Neural cell (in vitro differentiated cells): ENCODE measurements at regions not wholly inside any gene's neighbourhood (a gene's known extent, or its start where the extent isn't known, plus 50 kb on each side); places are given as distances from the start of the nearest gene placed in this dataset.

Experiments used
- H2AFZ ChIP-seq: fragments of 200-600, 300-800 bp; sonication (generic), shearing (Covaris generic); 2 replicates; pipeline ENCODE4 v1.6.0; 2014; ENCODE audit warnings: low read depth, mild to moderate bottlenecking, antibody characterized with exemption, low read length, moderate library complexity
- H3F3A ChIP-seq: fragments of 200-600 bp; shearing (Covaris generic); 2 replicates; pipeline ENCODE4 v1.6.1; 2016; ENCODE audit warnings: mild to moderate bottlenecking, moderate library complexity, mixed read lengths, antibody characterized with exemption, low read length; ENCODE audit not compliant: insufficient read depth, poor library complexity, severe bottlenecking
- H3K27ac ChIP-seq: fragments of 200-600, 300-800 bp; sonication (generic), shearing (Covaris generic); 2 replicates; pipeline ENCODE4 v1.5.1; 2014; ENCODE audit warnings: mild to moderate bottlenecking, low read length, moderate library complexity
- H3K27me3 ChIP-seq: fragments of 300-800, 200-600 bp; sonication (generic), shearing (Covaris generic); 2 replicates; pipeline ENCODE4 v1.6.0; 2014; ENCODE audit warnings: mild to moderate bottlenecking, low read depth, low read length, moderate library complexity; ENCODE audit not compliant: insufficient read depth
- H3K36me3 ChIP-seq: fragments of 300-800, 200-600 bp; sonication (generic), shearing (Covaris generic); 2 replicates; pipeline ENCODE4 v1.5.1; 2014; ENCODE audit warnings: mild to moderate bottlenecking, antibody characterized with exemption, low read length, moderate library complexity; ENCODE audit not compliant: insufficient read depth
- H3K4me2 ChIP-seq: fragments of 300-800, 200-600 bp; sonication (generic), shearing (Covaris generic); 2 replicates; pipeline ENCODE4 v1.6.0; 2014; ENCODE audit warnings: mild to moderate bottlenecking, low read length
- H3K4me3 ChIP-seq: fragments of 300-800, 200-600 bp; sonication (generic), shearing (Covaris generic); 2 replicates; pipeline ENCODE4 v1.5.1; 2014; ENCODE audit warnings: mild to moderate bottlenecking, low read length, moderate library complexity
- H3K79me2 ChIP-seq: fragments of 200-600 bp; shearing (Covaris generic); replicated peaks from 2 replicates; pipeline ENCODE4 v1.6.0; 2014; ENCODE audit warnings: mild to moderate bottlenecking, low read length, moderate library complexity; ENCODE audit not compliant: insufficient read depth
- H3K9ac ChIP-seq: fragments of 300-800, 200-600 bp; sonication (generic), shearing (Covaris generic); 2 replicates; pipeline ENCODE4 v1.6.1; 2016; ENCODE audit warnings: mild to moderate bottlenecking, low read length, mixed read lengths
- H3K9me2 ChIP-seq: fragments of 200-600 bp; shearing (Covaris generic); 2 replicates; pipeline ENCODE4 v1.6.1; 2016; ENCODE audit warnings: mild to moderate bottlenecking, low read length, mixed read lengths; ENCODE audit not compliant: insufficient read depth
- H3K9me3 ChIP-seq: fragments of 200-600, 300-800 bp; sonication (generic), shearing (Covaris generic); 2 replicates; pipeline ENCODE4 v1.6.1; 2016; ENCODE audit warnings: mild to moderate bottlenecking, mixed run types, low read length, moderate library complexity, mixed read lengths
- H4K20me1 ChIP-seq: fragments of 200-600 bp; shearing (Covaris generic); 2 replicates; pipeline ENCODE4 v1.6.1; 2016; ENCODE audit warnings: mild to moderate bottlenecking, mixed run types; ENCODE audit not compliant: insufficient read depth
- EP300 ChIP-seq: fragments of 450-650 bp; conservative IDR thresholded peaks from 2 replicates; pipeline ENCODE4 v1.6.1; 2014; ENCODE audit warnings: antibody characterized with exemption, mild to moderate bottlenecking, moderate library complexity; ENCODE audit not compliant: poor library complexity, severe bottlenecking
- EZH2 ChIP-seq: fragments of 200-600, 300-800 bp; shearing (Covaris generic), sonication (generic); IDR thresholded peaks from 2 replicates; pipeline ENCODE4 v1.6.1; 2014; ENCODE audit warnings: antibody characterized with exemption, low read length, borderline replicate concordance, mild to moderate bottlenecking; ENCODE audit not compliant: insufficient read depth, poor library complexity, severe bottlenecking
- MXI1 ChIP-seq: fragments of 450-650 bp; conservative IDR thresholded peaks from 2 replicates; pipeline ENCODE4 v1.6.1; 2014; ENCODE audit warnings: antibody characterized with exemption, mild to moderate bottlenecking; ENCODE audit not compliant: poor library complexity, severe bottlenecking
- POLR2AphosphoS5 ChIP-seq: IDR thresholded peaks from 2 replicates; pipeline ENCODE4 v1.6.1; 2012
- RAD21 ChIP-seq: fragments of 450-650 bp; conservative IDR thresholded peaks from 2 replicates; pipeline ENCODE4 v1.6.1; 2014; ENCODE audit warnings: antibody characterized with exemption, mild to moderate bottlenecking, moderate library complexity
- SMC3 ChIP-seq: fragments of 450-650 bp; conservative IDR thresholded peaks from 2 replicates; pipeline ENCODE4 v1.6.1; 2014; ENCODE audit warnings: antibody characterized with exemption, mild to moderate bottlenecking, moderate library complexity; ENCODE audit not compliant: poor library complexity
- TAF1 ChIP-seq: IDR thresholded peaks from 2 replicates; pipeline ENCODE4 v1.6.1; 2012; ENCODE audit warnings: low read depth
- TF ChIP-seq, protein P1 (sequence below): IDR thresholded peaks from 2 replicates; pipeline ENCODE4 v1.6.1; 2012; ENCODE audit warnings: borderline replicate concordance
- TF ChIP-seq, protein P2 (sequence below): fragments of 450-650 bp; IDR thresholded peaks from 2 replicates; pipeline ENCODE4 v1.5.1; 2014; ENCODE audit warnings: antibody characterized with exemption, mild to moderate bottlenecking, moderate library complexity; ENCODE audit not compliant: poor library complexity, severe bottlenecking

DNA sequence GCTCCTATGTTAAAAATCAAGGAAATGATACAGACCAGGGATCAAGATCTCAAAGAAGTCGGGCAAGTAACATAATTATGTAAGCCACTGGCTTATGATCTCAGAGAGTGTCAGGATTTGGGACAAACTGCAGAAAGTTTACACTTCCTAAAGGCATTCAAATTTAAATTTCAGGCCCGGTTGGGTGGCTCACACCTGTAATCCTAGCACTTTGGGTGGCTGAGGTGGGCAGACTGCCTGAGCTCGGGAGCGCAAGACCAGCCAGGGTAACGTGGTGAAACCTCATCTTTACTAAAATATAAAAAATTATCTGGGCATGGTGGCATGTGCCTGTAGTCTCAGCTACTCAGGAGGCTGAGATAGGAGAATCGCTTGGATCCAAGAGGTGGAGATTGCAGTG lies 124.4 kb upstream of the UBE2E2 start:
- Histone ChIP-seq H4K20me1 (no peaks in the 10 kb centered on the region), H3K9ac (no peak overlapping the region), H3K4me2 (no peak overlapping the region), H3K79me2 (no peaks in the 10 kb centered on the region), H3K9me3 (no peaks in the 10 kb centered on the region), H3K27me3 (no peaks in the 10 kb centered on the region), H3K27ac (no peak overlapping the region), H3K4me3 (no peak overlapping the region), H3K36me3 (no peaks in the 10 kb centered on the region), H2AFZ (no peak overlapping the region), H3F3A (no peaks in the 10 kb centered on the region), H3K9me2 (no peaks in the 10 kb centered on the region)
- TF ChIP-seq EP300 (no peak), SMC3 (no peak), POLR2AphosphoS5 (no peak), EZH2 (no peak), MXI1 (no peak), TAF1 (no peak), RAD21 (no peak)
- TF ChIP-seq, protein P1, sequence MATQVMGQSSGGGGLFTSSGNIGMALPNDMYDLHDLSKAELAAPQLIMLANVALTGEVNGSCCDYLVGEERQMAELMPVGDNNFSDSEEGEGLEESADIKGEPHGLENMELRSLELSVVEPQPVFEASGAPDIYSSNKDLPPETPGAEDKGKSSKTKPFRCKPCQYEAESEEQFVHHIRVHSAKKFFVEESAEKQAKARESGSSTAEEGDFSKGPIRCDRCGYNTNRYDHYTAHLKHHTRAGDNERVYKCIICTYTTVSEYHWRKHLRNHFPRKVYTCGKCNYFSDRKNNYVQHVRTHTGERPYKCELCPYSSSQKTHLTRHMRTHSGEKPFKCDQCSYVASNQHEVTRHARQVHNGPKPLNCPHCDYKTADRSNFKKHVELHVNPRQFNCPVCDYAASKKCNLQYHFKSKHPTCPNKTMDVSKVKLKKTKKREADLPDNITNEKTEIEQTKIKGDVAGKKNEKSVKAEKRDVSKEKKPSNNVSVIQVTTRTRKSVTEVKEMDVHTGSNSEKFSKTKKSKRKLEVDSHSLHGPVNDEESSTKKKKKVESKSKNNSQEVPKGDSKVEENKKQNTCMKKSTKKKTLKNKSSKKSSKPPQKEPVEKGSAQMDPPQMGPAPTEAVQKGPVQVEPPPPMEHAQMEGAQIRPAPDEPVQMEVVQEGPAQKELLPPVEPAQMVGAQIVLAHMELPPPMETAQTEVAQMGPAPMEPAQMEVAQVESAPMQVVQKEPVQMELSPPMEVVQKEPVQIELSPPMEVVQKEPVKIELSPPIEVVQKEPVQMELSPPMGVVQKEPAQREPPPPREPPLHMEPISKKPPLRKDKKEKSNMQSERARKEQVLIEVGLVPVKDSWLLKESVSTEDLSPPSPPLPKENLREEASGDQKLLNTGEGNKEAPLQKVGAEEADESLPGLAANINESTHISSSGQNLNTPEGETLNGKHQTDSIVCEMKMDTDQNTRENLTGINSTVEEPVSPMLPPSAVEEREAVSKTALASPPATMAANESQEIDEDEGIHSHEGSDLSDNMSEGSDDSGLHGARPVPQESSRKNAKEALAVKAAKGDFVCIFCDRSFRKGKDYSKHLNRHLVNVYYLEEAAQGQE: no peak
- TF ChIP-seq, protein P2, sequence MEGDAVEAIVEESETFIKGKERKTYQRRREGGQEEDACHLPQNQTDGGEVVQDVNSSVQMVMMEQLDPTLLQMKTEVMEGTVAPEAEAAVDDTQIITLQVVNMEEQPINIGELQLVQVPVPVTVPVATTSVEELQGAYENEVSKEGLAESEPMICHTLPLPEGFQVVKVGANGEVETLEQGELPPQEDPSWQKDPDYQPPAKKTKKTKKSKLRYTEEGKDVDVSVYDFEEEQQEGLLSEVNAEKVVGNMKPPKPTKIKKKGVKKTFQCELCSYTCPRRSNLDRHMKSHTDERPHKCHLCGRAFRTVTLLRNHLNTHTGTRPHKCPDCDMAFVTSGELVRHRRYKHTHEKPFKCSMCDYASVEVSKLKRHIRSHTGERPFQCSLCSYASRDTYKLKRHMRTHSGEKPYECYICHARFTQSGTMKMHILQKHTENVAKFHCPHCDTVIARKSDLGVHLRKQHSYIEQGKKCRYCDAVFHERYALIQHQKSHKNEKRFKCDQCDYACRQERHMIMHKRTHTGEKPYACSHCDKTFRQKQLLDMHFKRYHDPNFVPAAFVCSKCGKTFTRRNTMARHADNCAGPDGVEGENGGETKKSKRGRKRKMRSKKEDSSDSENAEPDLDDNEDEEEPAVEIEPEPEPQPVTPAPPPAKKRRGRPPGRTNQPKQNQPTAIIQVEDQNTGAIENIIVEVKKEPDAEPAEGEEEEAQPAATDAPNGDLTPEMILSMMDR: no peak

DNA sequence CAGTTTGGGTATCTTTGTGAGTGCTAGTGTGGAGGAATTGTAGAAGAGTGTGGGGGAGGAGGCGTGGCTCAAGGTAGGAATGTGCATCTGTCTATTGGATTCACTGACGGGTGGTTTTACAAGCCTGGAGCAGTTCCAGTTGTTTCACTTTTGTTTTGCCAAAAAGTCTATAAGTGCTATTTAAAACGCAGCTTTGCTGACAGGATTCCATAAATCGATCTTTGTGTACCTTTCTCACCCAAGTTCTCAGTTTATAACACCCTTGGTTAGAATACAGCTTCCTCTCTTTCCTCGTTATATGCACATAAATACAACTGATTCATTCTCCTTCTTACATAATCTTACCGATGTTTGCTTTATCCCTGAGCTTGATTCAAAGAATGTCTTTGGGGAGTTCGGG lies 123.2 kb upstream of the UBE2E2 start:
- no peaks in the 10 kb centered on the region for H3K36me3 ChIP-seq
- no peaks in the 10 kb centered on the region for H3K9me3 ChIP-seq
- H4K20me1 ChIP-seq: no peaks in the 10 kb centered on the region
- no peak overlapping the region for H3K9ac ChIP-seq
- H3K27me3 ChIP-seq: no peaks in the 10 kb centered on the region
- H3K79me2 ChIP-seq: no peaks in the 10 kb centered on the region
- H3K4me2 ChIP-seq: no peak overlapping the region
- no peaks in the 10 kb centered on the region for H3F3A ChIP-seq
- no peaks in the 10 kb centered on the region for H3K9me2 ChIP-seq
- no peak overlapping the region for H3K4me3 ChIP-seq
- TF ChIP-seq TAF1 (no peak), POLR2AphosphoS5 (no peak), RAD21 (no peak), SMC3 (no peak), EZH2 (no peak), MXI1 (no peak)
- TF ChIP-seq, protein P1: no peak
- TF ChIP-seq, protein P2: no peak
- H2AFZ ChIP-seq: no peak overlapping the region
- H3K27ac ChIP-seq: no peak overlapping the region
